Tibial nerve (tissue), 4 donors: ENCODE measurements at regions not wholly inside any gene's neighbourhood (a gene's known extent, or its start where the extent isn't known, plus 50 kb on each side); places are given as distances from the start of the nearest gene placed in this dataset.
"Not testable (repeated sequence)": the region's sequence is repeated elsewhere in the genome, so short reads cannot be mapped to it uniquely, and the experiment has no call there.

Source experiments
- DNase-seq, 2 donors: peaks; one replicate each; pipeline ENCODE4 v3.0.0-alpha.2; 2019; ENCODE audit warnings: low spot score in 2 of 2
- H3K27ac ChIP-seq, 4 donors: fragments of 200-600 bp; sonication (generic) in 3 of 4; one replicate each; pipeline ENCODE4 v1.5.1; 2017 to 2019; ENCODE audit warnings: mild to moderate bottlenecking in 1 of 4
- H3K27me3 ChIP-seq, 2 donors: fragments of 200-600 bp; sonication (generic) in 1 of 2; one replicate each; pipeline versions ENCODE4 v1.5.1 to v1.6.0; 2017 to 2019
- H3K36me3 ChIP-seq, 3 donors: fragments of 200-600 bp; sonication (generic); one replicate each; pipeline ENCODE4 v1.5.1; 2018 to 2019
- H3K4me1 ChIP-seq, 4 donors: fragments of 200-600 bp; sonication (generic) in 3 of 4; one replicate each; pipeline ENCODE4 v1.5.1; 2017 to 2019
- H3K4me3 ChIP-seq, 4 donors: fragments of 200-600 bp; sonication (generic) in 3 of 4; one replicate each; pipeline ENCODE4 v1.5.1; 2017 to 2019; ENCODE audit warnings: mild to moderate bottlenecking in 1 of 4, moderate library complexity in 1 of 4
- H3K9me3 ChIP-seq, 4 donors: fragments of 200-600 bp; sonication (generic) in 3 of 4; one replicate each; pipeline ENCODE4 v1.5.1; 2017 to 2019
- CTCF ChIP-seq, 5 experiments: fragments of 200-600 bp in 3 of 5; fragments of 450-650 bp in 2 of 5; sonication (generic) in 3 of 5; IDR thresholded peaks; one replicate each; pipeline ENCODE4 v1.5.1; 2016 to 2019; ENCODE audit warnings: antibody characterized with exemption in 5 of 5, mild to moderate bottlenecking in 3 of 5, moderate library complexity in 2 of 5
- EP300 ChIP-seq, 2 donors: sonication (generic); formaldehyde crosslinking; IDR thresholded peaks; one replicate each; pipeline ENCODE4 v1.6.1; 2017; ENCODE audit warnings: antibody characterized with exemption in 2 of 2, mild to moderate bottlenecking in 1 of 2
- POLR2A ChIP-seq, 2 donors: fragments of 450-650 bp; IDR thresholded peaks; one replicate each; pipeline ENCODE4 v1.6.1; 2017; ENCODE audit warnings: antibody characterized with exemption in 2 of 2, mild to moderate bottlenecking in 2 of 2, moderate library complexity in 2 of 2
- WGBS, 2 donors: methylation state at CpG; one replicate each; pipeline ENCODE4 v1.1.5; 2018; 5-methylcytosine and 5-hydroxymethylcytosine counted together

- Histone ChIP-seq H3K27ac (no peak overlapping the region), H3K36me3 (no peaks in the 10 kb centered on the region), H3K4me1 (no peaks in the 10 kb centered on the region), H3K9me3 (no peaks in the 10 kb centered on the region), H3K4me3 (no peak overlapping the region), H3K27me3 (no peaks in the 10 kb centered on the region)
- 81 to 86% methylated on average over 7 of the region's 7 CpGs for WGBS, 2 donors
- TF ChIP-seq EP300 (IDR thresholded peaks at IDR 0.05) (no peak), POLR2A (IDR thresholded peaks at IDR 0.05) (no peak), CTCF (IDR thresholded peaks at IDR 0.05) (no peak)
- DNase-seq, result no peak
These were observed 83.0 kb downstream of the AASDHPPT start for GRCh38 chr11:106160494-106160893.

- Histone ChIP-seq H3K36me3 (no peaks in the 10 kb centered on the region), H3K4me1 (no peaks in the 10 kb centered on the region), H3K4me3 (no peak overlapping the region), H3K9me3 (peaks cover 0 to 11% (median 0%) of the 10 kb centered on the region in 4 donors), H3K27ac (no peak overlapping the region), H3K27me3 (no peaks in the 10 kb centered on the region)
- 72 to 83% methylated on average over 3 of the region's 3 CpGs for WGBS, 2 donors
- TF ChIP-seq CTCF (IDR thresholded peaks at IDR 0.05) (no peak), POLR2A (IDR thresholded peaks at IDR 0.05) (no peak), EP300 (IDR thresholded peaks at IDR 0.05) (no peak)
- no peak for DNase-seq
These were observed 84.5 kb downstream of the AASDHPPT start for GRCh38 chr11:106161775-106162634.

GRCh38 chr11:106167085-106167484, 89.6 kb downstream of the AASDHPPT start:
- Histone ChIP-seq H3K9me3 (peaks cover 0 to 24% (median 0%) of the 10 kb centered on the region in 4 donors), H3K36me3 (no peaks in the 10 kb centered on the region), H3K27me3 (no peaks in the 10 kb centered on the region), H3K27ac (no peak overlapping the region), H3K4me3 (no peak overlapping the region), H3K4me1 (no peaks in the 10 kb centered on the region)
- no peak for DNase-seq
- TF ChIP-seq EP300 (IDR thresholded peaks at IDR 0.05) (no peak), CTCF (IDR thresholded peaks at IDR 0.05) (no peak), POLR2A (IDR thresholded peaks at IDR 0.05) (no peak)

GRCh38 chr11:106172386-106172991, 95.0 kb downstream of the AASDHPPT start:
- Histone ChIP-seq H3K4me1 (no peaks in the 10 kb centered on the region), H3K27me3 (no peaks in the 10 kb centered on the region), H3K4me3 (no peak overlapping the region), H3K9me3 (peaks cover 0 to 8% (median 0%) of the 10 kb centered on the region in 4 donors), H3K36me3 (no peaks in the 10 kb centered on the region), H3K27ac (no peak overlapping the region)
- 54 to 61% methylated on average over 4 of the region's 4 CpGs for WGBS, 2 donors
- no peak for DNase-seq
- TF ChIP-seq CTCF (IDR thresholded peaks at IDR 0.05) (no peak), EP300 (IDR thresholded peaks at IDR 0.05) (no peak), POLR2A (IDR thresholded peaks at IDR 0.05) (no peak)

GRCh38 chr11:106173291-106173690, 95.8 kb downstream of the AASDHPPT start:
- TF ChIP-seq CTCF (IDR thresholded peaks at IDR 0.05) (no peak), POLR2A (IDR thresholded peaks at IDR 0.05) (no peak), EP300 (IDR thresholded peaks at IDR 0.05) (no peak)
- no peaks in the 10 kb centered on the region for H3K36me3 ChIP-seq
- H3K27me3 ChIP-seq, result no peaks in the 10 kb centered on the region
- H3K4me1 ChIP-seq, result no peaks in the 10 kb centered on the region
- peaks cover 0 to 3% (median 0%) of the 10 kb centered on the region in 4 donors for H3K9me3 ChIP-seq
- no peak overlapping the region for H3K27ac ChIP-seq
- no peak overlapping the region for H3K4me3 ChIP-seq
- DNase-seq, result no peak
- 74 to 84% methylated on average over 2 of the region's 2 CpGs for WGBS, 2 donors

- not testable (repeated sequence) for H3K36me3 ChIP-seq, H3K27me3 ChIP-seq, DNase-seq, H3K4me1 ChIP-seq, H3K9me3 ChIP-seq, H3K4me3 ChIP-seq, H3K27ac ChIP-seq
- 74 to 75% methylated on average over 4 of the region's 4 CpGs for WGBS, 2 donors
These were observed 96.5 kb downstream of the AASDHPPT start for GRCh38 chr11:106174003-106174402.
